GM21825 (cell line): ENCODE measurements at regions not wholly inside any gene's neighbourhood (a gene's known extent, or its start where the extent isn't known, plus 50 kb on each side); places are given as distances from the start of the nearest gene placed in this dataset.
"Not testable (repeated sequence)": the region's sequence is repeated elsewhere in the genome, so short reads cannot be mapped to it uniquely, and the experiment has no call there.

Source experiments
- ATAC-seq: cut with Tn5 transposase; IDR thresholded peaks from one replicate; pipeline ENCODE4 v1.9.1; 2021; ENCODE audit warnings: mild to moderate bottlenecking, moderate library complexity; ENCODE audit not compliant: unreplicated experiment

DNA sequence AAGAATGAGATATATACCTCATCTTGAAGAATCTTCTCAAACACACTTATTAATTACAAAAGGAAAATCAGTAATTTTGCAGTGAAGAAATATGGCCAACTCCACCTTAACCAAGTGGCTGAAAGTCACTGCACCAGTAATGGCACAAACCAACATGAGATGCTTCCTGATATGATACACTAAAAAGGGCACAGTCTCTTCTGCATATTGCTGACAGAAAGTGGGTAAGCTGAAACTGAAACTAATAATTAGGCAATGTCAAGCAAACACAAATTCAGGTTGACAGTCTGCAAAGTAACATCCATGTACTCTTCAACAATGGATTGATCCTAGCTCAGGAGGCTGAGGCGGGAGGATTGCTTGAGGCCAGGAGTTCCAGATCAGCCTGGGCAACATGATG, 56.1 kb downstream of the ZNF22 start:
- not testable (repeated sequence) for ATAC-seq

GRCh38 chr10:45058580-45058979, 57.9 kb downstream of the ZNF22 start:
- ATAC-seq = no peak

DNA sequence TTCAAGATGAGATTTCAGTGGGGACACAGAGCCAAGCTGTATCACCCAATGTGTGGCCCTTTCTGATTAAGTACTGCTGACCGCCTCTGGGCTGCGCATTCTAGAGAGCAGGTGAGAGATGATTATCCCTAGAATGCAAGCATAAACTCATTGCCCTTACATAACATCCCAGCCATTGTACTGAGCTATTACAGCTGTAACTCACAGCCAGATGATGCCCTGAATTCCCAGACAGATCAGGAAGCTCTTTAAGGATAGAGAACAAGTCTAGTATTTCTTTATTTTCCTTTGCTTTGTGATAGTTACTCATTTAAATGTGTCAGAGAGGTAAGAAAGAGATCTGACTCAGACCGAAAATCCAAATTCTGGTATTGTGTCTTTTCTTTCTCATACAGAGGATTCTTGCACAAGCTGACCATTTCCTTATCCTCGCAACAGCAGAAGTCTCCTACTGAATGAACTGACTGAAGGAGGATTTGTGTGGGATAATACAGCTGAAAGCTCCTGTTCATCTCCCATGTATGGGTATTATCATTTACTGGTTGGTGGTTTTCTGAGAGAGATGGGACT, 58.4 kb downstream of the ZNF22 start:
- no peak for ATAC-seq

DNA sequence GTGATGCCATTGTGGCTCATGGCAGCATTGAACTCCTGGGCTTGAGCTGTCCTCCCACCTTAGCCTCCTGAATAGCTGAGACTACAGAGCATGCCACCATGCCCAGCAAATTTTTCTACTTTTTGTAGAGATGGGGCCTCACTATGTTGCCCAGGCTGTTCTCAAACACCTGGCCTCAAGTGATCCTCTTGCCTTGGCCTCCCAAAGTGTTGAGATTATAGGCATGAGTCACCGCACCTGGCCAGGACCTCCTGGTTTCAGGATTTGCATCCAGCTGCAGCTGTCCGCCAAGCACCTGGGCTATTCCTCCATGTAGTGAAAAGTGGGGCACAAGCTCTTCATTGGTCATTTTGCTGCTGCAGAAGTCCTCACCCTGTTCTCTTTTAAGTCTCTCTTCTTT, 58.9 kb downstream of the ZNF22 start:
- ATAC-seq = no peak

DNA sequence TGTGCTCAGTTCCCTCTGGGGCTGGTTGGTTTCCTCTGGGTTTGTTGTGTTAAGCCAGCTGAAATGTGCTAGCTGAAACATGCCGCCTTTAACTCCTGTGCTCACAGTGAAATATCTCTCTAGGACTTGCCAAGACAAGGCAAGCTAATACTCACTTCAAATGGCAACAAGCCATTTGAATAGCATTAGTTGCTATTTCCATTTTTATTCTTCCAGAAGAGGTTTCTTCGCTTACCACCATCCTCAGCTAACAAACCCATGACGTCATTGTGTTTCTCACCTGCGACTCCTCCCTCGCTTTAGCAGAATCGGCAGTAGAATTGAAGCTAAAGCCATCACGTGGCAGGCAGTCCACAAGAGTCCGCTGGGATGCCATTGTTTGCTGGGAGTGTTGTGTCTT, 61.3 kb downstream of the ZNF22 start:
- ATAC-seq = no peak

- no peak for ATAC-seq
Observed at GRCh38 chr10:45063591-45064231, 63.0 kb downstream of the ZNF22 start.

- no peak for ATAC-seq
Observed at GRCh38 chr10:45064998-45065397, 64.3 kb downstream of the ZNF22 start.

DNA sequence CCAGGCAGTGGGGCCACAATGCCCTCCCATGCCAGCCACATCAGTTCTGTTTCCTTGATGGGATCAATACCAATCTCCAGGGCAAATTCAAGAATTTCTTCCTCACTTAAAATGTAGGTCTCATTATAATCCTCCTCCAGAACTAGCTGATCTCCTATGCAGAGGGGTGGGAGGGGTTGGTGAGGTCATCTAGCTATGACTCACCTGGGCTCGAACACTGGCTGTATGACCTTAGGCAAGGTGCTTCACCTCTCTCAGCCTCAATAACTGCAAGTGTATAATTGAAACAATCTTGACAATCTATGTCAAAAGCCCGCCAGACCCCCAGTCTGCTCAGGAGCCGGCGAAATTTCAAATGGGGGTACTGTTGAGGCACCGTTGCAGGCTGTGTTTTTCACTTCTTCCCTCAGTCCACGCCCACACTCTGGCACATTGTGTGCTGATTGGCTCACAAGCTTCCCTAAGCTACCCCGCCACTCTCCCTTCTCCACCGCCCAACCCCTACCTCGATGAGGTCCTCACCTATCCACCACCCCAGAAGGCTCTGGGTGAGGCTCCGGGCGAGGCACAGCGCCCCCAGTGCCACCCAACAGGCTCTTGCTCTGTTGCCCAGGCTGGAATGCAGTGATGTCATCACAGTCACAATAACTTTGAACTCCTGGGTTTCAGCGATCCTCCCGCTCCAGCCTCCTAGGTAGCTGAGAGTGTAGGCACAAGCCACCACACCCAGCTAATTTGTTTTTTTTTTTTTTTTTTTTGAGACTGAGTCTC, 70.5 kb downstream of the ZNF22 start:
- no peak for ATAC-seq

- ATAC-seq = no peak
Observed at GRCh38 chr10:45075216-45075615, 74.5 kb downstream of the ZNF22 start.

DNA sequence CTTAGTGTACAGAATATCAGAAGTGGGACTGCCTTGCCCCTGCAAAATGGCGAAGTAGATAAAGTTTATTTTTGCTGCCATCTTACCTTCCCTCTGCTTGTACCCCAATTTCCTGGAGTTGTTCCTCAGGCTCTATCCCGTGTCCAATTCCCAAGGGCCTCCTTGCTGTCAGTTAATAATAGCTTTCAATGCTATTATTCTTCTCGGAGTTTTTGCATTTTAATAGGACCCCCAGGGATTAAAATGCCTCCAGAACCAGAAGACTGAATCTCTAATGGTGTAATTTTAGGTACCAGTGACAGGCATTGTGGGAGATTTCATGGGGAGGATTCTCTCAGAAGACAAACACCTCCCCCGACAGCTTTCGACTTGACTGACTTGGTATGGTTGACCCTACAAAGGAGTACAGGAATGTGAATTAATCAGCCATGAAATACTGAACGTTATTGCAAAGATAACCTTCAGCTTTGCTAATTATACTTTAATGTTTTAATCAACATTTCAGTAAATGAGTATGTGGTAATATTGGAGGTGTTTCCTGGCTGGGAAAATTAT, 75.2 kb downstream of the ZNF22 start:
- no peak for ATAC-seq

GRCh38 chr10:45076891-45077290, 76.2 kb downstream of the ZNF22 start:
- no peak for ATAC-seq

GRCh38 chr10:45080331-45080730, 79.6 kb downstream of the ZNF22 start:
- ATAC-seq = no peak

DNA sequence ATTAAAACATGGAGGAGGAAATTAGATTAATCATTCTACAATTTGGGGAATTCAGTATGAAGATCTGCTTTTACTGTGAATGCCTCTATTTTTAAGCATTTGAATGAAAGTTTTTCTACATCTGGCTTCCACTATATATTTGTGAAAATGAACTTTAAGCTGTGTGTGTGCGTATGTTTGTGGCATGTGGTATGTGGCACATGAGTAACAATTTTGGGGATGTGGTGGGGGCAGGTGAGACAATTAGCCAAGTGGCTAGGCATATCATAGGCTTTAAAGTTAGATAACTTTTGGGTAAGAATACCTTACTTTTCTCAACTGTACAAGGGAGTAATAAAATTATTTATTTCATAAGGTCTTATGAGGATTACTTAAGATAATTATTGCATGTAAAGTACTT, 81.5 kb downstream of the ZNF22 start:
- no peak for ATAC-seq

- no peak for ATAC-seq
Observed at GRCh38 chr10:45091968-45092367, 91.2 kb downstream of the ZNF22 start.

GRCh38 chr10:45093945-45094344, 93.2 kb downstream of the ZNF22 start:
- ATAC-seq = no peak

DNA sequence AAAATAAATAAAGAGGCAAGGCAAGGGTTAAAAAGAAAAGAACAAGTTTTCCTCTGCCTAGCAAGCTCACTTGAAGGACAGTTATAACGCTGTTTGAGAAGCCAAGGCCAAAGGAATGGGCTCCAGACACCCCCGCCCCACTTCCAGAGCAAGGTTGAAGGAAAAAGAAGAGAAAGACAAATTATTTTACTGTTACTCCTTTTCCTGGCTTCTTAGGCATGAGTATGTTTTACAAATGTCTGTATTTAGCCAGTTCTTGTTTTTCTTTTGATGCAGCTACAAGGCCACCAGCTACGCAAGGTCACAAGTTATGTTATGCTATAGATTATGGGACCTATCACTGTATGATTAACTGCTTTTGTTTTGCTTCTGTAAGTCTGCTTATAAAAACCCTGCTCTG, 94.6 kb downstream of the ZNF22 start:
- ATAC-seq = no peak

DNA sequence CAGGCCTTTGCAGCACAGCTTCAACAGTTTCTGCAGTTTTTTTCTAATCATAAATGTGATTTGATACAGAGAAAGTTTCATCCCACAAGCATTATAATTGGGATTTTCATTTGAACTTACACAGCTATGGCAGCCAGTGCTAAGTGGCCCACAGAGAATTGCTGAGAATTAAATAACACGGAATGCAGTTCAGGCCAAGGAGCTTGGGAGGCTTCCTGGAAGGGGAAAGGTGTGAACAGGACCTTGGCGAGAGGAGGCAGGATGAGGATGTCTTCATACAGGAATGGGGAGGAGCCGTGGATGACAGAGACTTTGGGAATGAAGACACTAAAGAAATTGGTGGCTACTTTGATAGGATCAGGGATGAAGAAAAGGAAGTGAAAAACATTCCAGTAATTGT, 95.3 kb downstream of the ZNF22 start:
- ATAC-seq = no peak

GRCh38 chr10:45100429-45100828, 99.7 kb downstream of the ZNF22 start:
- no peak for ATAC-seq

- ATAC-seq = no peak
Observed at GRCh38 chr10:45104674-45105073, 104.0 kb downstream of the ZNF22 start.

GRCh38 chr10:45105309-45105708, 104.6 kb downstream of the ZNF22 start:
- not testable (repeated sequence) for ATAC-seq

GRCh38 chr10:45106236-45106856, 105.6 kb downstream of the ZNF22 start:
- no peak for ATAC-seq

DNA sequence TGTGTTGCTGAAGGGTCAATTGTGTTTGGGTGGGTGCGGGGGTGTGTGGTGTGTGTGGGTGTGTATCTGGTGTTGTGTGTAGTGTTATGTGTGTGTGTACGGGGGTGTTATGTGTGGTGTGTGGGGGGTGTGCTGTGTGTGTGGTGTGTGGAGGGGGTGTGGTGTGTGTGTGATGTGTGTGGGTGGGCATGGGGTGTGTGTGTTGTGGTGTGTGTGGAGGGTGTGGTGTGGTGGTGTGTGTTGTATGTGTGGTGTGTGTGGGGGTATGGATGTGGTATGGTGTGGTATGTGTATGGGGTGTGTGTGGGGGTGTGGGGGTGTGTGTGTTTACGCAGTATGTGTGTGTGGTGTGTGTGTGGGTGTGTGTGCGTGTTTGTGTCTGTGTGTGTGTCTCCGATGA, 110.8 kb downstream of the ZNF22 start:
- no peak for ATAC-seq
